Ascending aorta (tissue), 2 donors: ENCODE measurements at regions not wholly inside any gene's neighbourhood (a gene's known extent, or its start where the extent isn't known, plus 50 kb on each side); places are given as distances from the start of the nearest gene placed in this dataset.

Experiments used
- DNase-seq, 2 donors: peaks; one replicate each; pipeline ENCODE4 v3.0.0-alpha.2; 2019; ENCODE audit warnings: low spot score in 2 of 2
- H3K27ac ChIP-seq, 2 donors: fragments of 200-600 bp; sonication (generic); one replicate each; pipeline ENCODE4 v1.5.1; 2016 to 2017; ENCODE audit warnings: mild to moderate bottlenecking in 1 of 2
- H3K27me3 ChIP-seq: fragments of 200-600 bp; sonication (generic); one replicate; pipeline ENCODE4 v1.5.1; 2017
- H3K36me3 ChIP-seq, 2 donors: fragments of 200-600 bp; sonication (generic); one replicate each; pipeline ENCODE4 v1.5.1; 2016
- H3K4me1 ChIP-seq, 2 donors: fragments of 200-600 bp; sonication (generic); one replicate each; pipeline ENCODE4 v1.5.1; 2016 to 2017; ENCODE audit warnings: mild to moderate bottlenecking in 1 of 2
- H3K4me3 ChIP-seq, 2 donors: fragments of 200-600 bp; sonication (generic); one replicate each; pipeline ENCODE4 v1.5.1; 2016 to 2017; ENCODE audit warnings: mild to moderate bottlenecking in 1 of 2
- H3K9me3 ChIP-seq, 2 donors: fragments of 200-600 bp; sonication (generic); one replicate each; pipeline ENCODE4 v1.5.1; 2016
- intact Hi-C: fragments of 100-400 bp; cut with DNase I; formaldehyde crosslinking; loops from one replicate; pipeline ENCODE4 v1.15.1; 2023
- TF ChIP-seq, protein P1 (sequence below), 3 experiments: fragments of 200-600 bp in 2 of 3; fragments of 450-650 bp in 1 of 3; sonication (generic) in 2 of 3; IDR thresholded peaks; one replicate each; pipeline ENCODE4 v1.5.1; 2016 to 2019; ENCODE audit warnings: antibody characterized with exemption in 3 of 3, mild to moderate bottlenecking in 1 of 3, moderate library complexity in 1 of 3

DNA sequence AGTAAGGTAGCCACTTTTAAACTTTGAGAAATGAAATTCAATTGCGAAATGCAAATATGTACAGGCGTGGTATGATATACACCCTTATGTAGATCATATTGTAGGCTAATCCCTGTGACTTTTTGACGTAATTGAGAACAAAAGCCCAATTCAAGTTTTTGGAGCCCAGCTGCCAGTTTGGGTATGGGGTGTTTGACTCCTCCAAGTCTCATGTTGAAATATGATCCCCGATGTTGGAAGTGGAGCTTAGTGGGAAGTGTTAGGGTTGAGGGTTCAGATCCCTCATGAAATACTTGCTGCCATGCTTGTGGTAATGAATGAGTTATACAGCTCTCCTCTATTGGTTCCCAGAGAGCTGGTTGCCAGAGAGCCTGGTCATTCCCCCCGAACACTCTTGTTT lies 1666.8 kb downstream of the SUCLG1 start:
- intact Hi-C loops = no loop called here
- H3K9me3 ChIP-seq = no peaks in the 10 kb centered on the region
- DNase-seq = no peak
- TF ChIP-seq, protein P1, sequence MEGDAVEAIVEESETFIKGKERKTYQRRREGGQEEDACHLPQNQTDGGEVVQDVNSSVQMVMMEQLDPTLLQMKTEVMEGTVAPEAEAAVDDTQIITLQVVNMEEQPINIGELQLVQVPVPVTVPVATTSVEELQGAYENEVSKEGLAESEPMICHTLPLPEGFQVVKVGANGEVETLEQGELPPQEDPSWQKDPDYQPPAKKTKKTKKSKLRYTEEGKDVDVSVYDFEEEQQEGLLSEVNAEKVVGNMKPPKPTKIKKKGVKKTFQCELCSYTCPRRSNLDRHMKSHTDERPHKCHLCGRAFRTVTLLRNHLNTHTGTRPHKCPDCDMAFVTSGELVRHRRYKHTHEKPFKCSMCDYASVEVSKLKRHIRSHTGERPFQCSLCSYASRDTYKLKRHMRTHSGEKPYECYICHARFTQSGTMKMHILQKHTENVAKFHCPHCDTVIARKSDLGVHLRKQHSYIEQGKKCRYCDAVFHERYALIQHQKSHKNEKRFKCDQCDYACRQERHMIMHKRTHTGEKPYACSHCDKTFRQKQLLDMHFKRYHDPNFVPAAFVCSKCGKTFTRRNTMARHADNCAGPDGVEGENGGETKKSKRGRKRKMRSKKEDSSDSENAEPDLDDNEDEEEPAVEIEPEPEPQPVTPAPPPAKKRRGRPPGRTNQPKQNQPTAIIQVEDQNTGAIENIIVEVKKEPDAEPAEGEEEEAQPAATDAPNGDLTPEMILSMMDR (IDR thresholded peaks at IDR 0.05) = no peak
- H3K4me1 ChIP-seq = no peaks in the 10 kb centered on the region
- no peaks in the 10 kb centered on the region for H3K27me3 ChIP-seq
- H3K4me3 ChIP-seq = no peak overlapping the region
- no peaks in the 10 kb centered on the region for H3K36me3 ChIP-seq
- no peak overlapping the region for H3K27ac ChIP-seq

DNA sequence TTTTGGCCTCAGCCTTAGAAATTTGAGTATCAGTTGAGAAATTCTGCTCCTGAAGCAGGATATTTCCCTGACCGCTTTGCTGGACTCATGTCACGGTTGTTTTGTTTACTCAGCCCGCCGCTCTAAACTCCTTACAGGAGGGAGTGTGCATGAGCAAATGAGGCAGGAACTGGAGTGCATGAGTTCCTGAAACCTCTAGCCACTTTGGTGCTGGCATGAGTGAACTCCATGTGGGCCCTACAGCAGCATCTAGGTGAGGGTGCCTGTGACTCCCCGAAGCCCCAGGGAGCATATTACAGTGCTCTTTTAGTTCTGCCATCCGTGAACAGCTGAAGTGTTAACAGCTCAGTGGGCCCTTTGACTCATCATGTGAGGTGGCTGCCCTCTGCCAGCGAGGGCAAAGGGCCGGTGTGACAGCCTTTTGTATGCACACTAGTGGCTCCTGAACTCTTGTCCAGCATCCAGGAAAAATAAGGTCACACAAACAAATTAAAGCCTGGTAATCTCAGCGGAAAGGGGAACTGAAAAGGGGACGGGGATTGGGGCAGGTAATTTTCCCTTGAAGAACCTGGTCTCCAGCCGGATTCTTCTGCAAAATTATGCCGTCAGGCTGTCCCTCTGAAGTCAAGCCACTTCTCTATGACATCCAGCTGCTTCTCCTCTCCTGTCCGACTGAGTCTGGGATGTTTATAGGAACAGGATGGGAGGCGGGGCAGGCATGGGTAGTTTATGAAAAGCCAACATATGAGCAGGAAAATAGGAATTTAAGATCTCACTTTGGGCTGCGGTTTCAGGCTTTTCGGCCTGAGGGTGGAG lies 1668.7 kb downstream of the SUCLG1 start:
- Histone ChIP-seq H3K36me3 (no peaks in the 10 kb centered on the region), H3K27me3 (no peaks in the 10 kb centered on the region), H3K4me3 (no peak overlapping the region), H3K4me1 (no peaks in the 10 kb centered on the region), H3K27ac (no peak overlapping the region), H3K9me3 (no peaks in the 10 kb centered on the region)
- TF ChIP-seq, protein P1 (IDR thresholded peaks at IDR 0.05) = no peak
- intact Hi-C loops = no loop called here
- peak in 1 of 2 donors; percentile 39 for DNase-seq

DNA sequence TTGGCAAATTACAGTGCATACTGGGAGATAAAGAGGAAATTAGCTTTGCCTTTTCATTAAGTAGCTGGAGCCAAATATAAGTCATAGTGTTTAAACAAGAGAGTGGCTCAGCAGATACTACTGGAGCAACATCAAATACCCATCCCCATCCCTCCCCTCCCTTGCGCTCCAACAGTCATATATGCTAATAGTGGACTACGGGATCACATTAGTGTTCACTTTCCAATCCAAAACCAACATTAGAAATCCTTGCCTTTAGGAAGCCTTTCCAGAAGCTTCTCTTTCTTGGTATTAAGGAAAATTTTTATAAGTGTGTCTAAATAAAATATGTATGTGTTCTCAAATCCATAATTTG lies 1669.3 kb downstream of the SUCLG1 start:
- H3K27me3 ChIP-seq = no peaks in the 10 kb centered on the region
- intact Hi-C loops = no loop called here

DNA sequence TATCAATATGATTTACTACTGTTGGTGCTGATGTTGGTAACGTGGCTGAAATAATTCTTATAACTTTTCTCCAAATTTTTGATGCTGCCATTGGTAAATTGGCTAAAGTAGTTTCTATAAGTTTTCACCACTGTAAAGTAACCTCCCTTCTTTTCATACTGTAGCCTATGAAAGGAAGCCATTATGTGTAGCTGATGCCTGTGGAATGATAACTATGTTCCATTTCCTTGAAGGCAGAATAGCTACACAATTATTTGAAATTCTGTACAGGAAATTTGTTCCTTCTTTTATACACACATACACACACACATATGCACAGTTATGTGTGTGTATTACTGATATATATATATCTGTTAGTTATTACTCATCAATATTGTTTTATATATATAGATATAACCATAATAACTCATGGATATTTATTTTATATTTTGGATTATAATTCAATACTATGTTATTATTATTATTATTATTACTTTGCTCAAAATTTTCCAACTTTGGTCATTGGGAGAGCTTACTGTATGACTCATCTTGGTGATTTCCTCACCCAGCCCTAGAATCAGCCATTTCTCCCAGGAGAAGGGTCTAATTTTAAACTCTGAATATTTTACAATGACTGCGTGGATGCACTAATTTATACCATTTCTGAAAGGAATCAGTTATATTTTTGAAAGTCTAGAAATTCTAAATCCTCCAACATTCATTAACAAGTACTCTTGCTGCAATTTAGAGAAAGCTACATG lies 1677.7 kb downstream of the SUCLG1 start:
- Histone ChIP-seq H3K4me3 (no peak overlapping the region), H3K4me1 (no peaks in the 10 kb centered on the region), H3K27ac (no peak overlapping the region), H3K27me3 (no peaks in the 10 kb centered on the region), H3K9me3 (no peaks in the 10 kb centered on the region), H3K36me3 (no peaks in the 10 kb centered on the region)
- TF ChIP-seq, protein P1 (IDR thresholded peaks at IDR 0.05) = no peak
- no peak for DNase-seq
- intact Hi-C loops = no loop called here

More for the DNA sequence above, 1669.3 kb downstream of the SUCLG1 start:
- H3K9me3 ChIP-seq = no peaks in the 10 kb centered on the region
- TF ChIP-seq, protein P1 (IDR thresholded peaks at IDR 0.05) = no peak
- no peak for DNase-seq
- no peak overlapping the region for H3K4me3 ChIP-seq
- no peak overlapping the region for H3K27ac ChIP-seq
- no peaks in the 10 kb centered on the region for H3K36me3 ChIP-seq
- H3K4me1 ChIP-seq = no peaks in the 10 kb centered on the region

DNA sequence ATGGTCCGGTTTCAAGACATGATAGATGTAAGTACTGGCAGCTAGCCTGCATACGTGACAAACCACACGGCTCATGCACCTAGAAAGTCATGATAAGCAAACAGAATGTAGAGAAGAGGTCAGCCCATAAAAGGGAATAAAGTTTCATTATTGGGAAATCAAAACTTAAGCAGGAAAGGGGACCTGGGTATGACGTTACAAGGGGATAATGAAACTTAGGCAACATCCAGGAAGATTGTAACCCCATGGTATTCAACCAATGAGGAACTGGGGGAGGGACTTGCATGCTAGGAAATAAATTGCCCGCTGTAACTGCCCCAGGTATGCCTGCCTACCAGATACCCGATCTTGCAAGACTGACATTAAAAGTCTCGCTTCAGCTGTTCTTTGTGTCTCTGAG lies 1679.0 kb downstream of the SUCLG1 start:
- Histone ChIP-seq H3K27ac (no peak overlapping the region), H3K4me1 (no peaks in the 10 kb centered on the region), H3K9me3 (no peaks in the 10 kb centered on the region), H3K4me3 (no peak overlapping the region), H3K36me3 (no peaks in the 10 kb centered on the region), H3K27me3 (no peaks in the 10 kb centered on the region)
- TF ChIP-seq, protein P1 (IDR thresholded peaks at IDR 0.05) = no peak
- no peak for DNase-seq
- intact Hi-C loops = no loop called here
